Type B pancreatic cell (in vitro differentiated cells): ENCODE measurements at regions not wholly inside any gene's neighbourhood (a gene's known extent, or its start where the extent isn't known, plus 50 kb on each side); places are given as distances from the start of the nearest gene placed in this dataset.

Experiments
- DNase-seq: peaks from one replicate; pipeline ENCODE4 v3.0.0; 2021; ENCODE audit warnings: mixed read lengths; ENCODE audit not compliant: unreplicated experiment; ENCODE audit errors: extremely low spot score
- H3K27ac Mint-ChIP-seq: 2 replicates; pipeline ENCODE4 v1.8.0; 2021; ENCODE audit warnings: mild to moderate bottlenecking, mixed read lengths
- H3K27me3 Mint-ChIP-seq: 2 replicates; pipeline ENCODE4 v1.8.0; 2021; ENCODE audit warnings: mixed read lengths
- H3K36me3 Mint-ChIP-seq: 2 replicates; pipeline ENCODE4 v1.8.0; 2021; ENCODE audit warnings: mixed read lengths
- H3K4me1 Mint-ChIP-seq: one replicate; pipeline ENCODE4 v1.8.0; 2021; ENCODE audit warnings: mixed read lengths; ENCODE audit not compliant: unreplicated experiment
- H3K4me3 Mint-ChIP-seq: 2 replicates; pipeline ENCODE4 v1.8.0; 2021; ENCODE audit warnings: mild to moderate bottlenecking, mixed read lengths
- H3K9me3 Mint-ChIP-seq: 2 replicates; pipeline ENCODE4 v1.8.0; 2021; ENCODE audit warnings: mixed read lengths
- TF ChIP-seq, protein P1 (sequence below): fragments of 200-600 bp; sonication (generic); conservative IDR thresholded peaks from 2 replicates; pipeline ENCODE4 v1.5.0; 2021; ENCODE audit warnings: antibody characterized with exemption, mild to moderate bottlenecking

DNA sequence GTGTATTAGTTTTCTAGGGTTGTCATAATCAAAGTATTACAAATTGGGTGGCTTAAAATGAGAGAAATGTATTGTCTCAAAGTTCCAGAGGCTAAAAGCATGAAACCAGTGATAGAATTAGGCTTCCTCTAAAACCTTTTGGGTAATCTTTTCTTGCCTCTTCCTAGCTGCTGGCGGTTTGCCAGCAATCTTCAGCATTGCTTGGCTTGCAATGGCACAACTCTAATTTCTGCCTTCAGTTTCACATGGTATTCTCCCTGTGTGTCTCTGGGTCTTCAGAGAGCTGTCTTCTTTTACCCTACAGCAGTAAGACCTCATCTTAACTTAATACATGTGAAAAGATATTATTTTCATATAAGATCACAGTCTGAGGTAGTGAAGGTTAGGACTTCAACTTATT lies 479.1 kb upstream of the GJE1 start:
- peaks cover 10% of the 10 kb centered on the region for H3K9me3 Mint-ChIP-seq
- TF ChIP-seq, protein P1, sequence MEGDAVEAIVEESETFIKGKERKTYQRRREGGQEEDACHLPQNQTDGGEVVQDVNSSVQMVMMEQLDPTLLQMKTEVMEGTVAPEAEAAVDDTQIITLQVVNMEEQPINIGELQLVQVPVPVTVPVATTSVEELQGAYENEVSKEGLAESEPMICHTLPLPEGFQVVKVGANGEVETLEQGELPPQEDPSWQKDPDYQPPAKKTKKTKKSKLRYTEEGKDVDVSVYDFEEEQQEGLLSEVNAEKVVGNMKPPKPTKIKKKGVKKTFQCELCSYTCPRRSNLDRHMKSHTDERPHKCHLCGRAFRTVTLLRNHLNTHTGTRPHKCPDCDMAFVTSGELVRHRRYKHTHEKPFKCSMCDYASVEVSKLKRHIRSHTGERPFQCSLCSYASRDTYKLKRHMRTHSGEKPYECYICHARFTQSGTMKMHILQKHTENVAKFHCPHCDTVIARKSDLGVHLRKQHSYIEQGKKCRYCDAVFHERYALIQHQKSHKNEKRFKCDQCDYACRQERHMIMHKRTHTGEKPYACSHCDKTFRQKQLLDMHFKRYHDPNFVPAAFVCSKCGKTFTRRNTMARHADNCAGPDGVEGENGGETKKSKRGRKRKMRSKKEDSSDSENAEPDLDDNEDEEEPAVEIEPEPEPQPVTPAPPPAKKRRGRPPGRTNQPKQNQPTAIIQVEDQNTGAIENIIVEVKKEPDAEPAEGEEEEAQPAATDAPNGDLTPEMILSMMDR, result no peak
- DNase-seq, result no peak
- H3K27me3 Mint-ChIP-seq, result no peaks in the 10 kb centered on the region
- H3K4me1 Mint-ChIP-seq, result no peaks in the 10 kb centered on the region
- no peak overlapping the region for H3K27ac Mint-ChIP-seq
- peaks cover 3% of the 10 kb centered on the region for H3K36me3 Mint-ChIP-seq
- H3K4me3 Mint-ChIP-seq, result no peak overlapping the region

DNA sequence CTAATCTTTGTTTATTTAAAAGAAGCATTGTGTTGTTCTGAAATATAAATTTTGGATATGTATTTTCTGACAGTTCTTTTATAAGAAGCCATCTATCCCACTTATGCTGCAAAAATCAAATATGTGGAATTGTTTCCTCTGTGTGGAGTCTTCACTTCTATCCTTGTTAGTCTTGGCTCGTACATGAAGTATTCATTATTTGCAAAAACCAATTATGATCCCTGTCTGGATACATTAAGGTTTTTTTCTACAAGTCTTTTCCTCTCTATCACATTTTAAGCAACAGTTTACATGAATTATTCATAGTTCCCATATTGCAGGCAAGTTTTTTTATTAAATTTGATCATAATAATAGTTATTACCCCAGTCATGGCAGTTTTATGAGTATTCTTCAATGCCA lies 490.8 kb upstream of the GJE1 start:
- H3K36me3 Mint-ChIP-seq, result no peaks in the 10 kb centered on the region
- H3K27ac Mint-ChIP-seq, result no peak overlapping the region
- DNase-seq, result no peak
- H3K4me3 Mint-ChIP-seq, result no peak overlapping the region
- no peaks in the 10 kb centered on the region for H3K9me3 Mint-ChIP-seq
- TF ChIP-seq, protein P1, result no peak
- no peaks in the 10 kb centered on the region for H3K4me1 Mint-ChIP-seq
- H3K27me3 Mint-ChIP-seq, result no peaks in the 10 kb centered on the region

DNA sequence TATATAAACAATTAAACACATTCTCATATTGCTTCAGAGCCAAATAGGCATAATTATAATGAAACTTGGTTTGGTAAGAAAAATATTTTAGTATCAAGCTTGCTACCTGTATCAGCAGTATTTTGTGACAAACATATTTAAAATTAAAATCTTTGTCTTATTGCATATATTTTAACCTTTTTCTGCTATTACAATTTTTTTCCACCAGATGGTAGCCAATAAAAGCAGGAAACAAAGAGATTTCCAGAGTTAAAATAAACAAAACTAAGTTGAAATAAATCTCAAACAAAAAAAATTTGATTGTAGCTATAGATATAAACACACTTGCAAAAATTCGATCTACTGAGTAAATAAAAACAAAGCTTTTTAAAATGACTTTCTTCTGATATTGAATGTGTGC lies 491.3 kb upstream of the GJE1 start:
- no peaks in the 10 kb centered on the region for H3K27me3 Mint-ChIP-seq

DNA sequence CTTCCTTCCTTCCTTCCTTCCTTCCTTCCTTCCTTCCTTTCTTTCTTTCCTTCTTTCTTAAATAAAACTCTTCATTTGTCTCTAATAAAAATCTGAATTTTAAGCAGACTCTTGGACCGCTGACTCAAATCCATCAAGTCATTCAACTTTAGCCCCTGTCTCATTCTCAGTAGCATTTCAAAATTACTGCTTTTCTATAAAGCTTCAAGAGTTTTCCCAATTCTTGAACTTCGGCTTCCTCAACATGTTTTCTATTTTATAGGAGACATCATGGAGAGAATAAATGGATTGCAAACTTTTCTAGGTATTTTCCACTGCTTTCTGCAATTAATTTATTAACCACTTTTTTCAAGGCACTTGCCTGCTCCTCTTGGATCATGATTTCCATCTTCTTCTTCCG lies 497.1 kb upstream of the GJE1 start:
- Mint-ChIP-seq H3K27me3 (peaks cover 3% of the 10 kb centered on the region), H3K4me1 (no peaks in the 10 kb centered on the region), H3K4me3 (no peak overlapping the region), H3K9me3 (no peaks in the 10 kb centered on the region), H3K27ac (no peak overlapping the region), H3K36me3 (no peaks in the 10 kb centered on the region)
- TF ChIP-seq, protein P1, result no peak
- no peak for DNase-seq

More for the DNA sequence above, 491.3 kb upstream of the GJE1 start:
- no peak for DNase-seq
- Mint-ChIP-seq H3K4me1 (no peaks in the 10 kb centered on the region), H3K27ac (no peak overlapping the region), H3K36me3 (no peaks in the 10 kb centered on the region), H3K9me3 (no peaks in the 10 kb centered on the region), H3K4me3 (no peak overlapping the region)
- TF ChIP-seq, protein P1, result peak; percentile 33

DNA sequence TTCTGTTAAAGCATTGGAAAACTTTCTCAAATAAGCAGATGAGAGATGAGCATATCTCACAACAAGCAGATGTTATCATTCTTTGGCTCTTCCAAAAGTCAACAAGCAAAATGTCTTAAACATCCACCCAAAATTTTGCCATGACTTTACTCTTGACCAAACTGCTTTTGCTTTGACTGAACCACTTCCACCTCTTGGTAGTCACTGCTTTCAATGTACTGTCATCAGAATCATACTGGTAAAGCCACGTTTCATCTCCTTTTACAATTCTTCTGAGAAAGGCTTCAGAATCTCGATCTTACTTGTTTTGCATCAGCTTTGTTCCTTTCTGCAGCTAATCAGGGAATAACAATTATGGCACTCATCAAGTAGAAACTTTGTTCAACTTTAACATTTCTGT lies 498.5 kb upstream of the GJE1 start:
- Mint-ChIP-seq H3K27me3 (peaks cover 3% of the 10 kb centered on the region), H3K36me3 (no peaks in the 10 kb centered on the region), H3K4me3 (no peak overlapping the region), H3K9me3 (no peaks in the 10 kb centered on the region), H3K4me1 (no peaks in the 10 kb centered on the region), H3K27ac (no peak overlapping the region)
- TF ChIP-seq, protein P1, result no peak
- DNase-seq, result no peak

DNA sequence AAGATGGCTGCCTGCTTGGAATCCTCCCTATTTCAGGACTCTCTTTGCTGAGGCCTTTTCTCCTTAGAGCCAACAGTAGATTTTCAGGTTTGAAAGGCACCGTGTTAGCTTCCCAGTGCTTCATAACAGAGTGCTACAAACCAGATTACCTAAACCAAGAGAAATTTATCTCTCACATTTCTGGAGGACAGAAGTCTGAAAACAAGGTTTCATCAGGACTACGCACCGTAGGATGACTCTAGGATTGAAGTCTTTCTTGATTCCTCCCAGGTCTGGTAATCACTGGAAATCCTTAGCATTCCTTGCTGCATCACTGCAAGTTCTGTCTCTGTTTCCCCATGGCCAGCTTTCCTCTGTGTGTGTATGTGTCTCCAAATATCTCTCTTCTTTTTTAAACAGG lies 508.4 kb upstream of the GJE1 start:
- H3K36me3 Mint-ChIP-seq, result no peaks in the 10 kb centered on the region
- no peaks in the 10 kb centered on the region for H3K27me3 Mint-ChIP-seq
- no peak for DNase-seq
- H3K9me3 Mint-ChIP-seq, result no peaks in the 10 kb centered on the region
- no peak overlapping the region for H3K27ac Mint-ChIP-seq
- no peak overlapping the region for H3K4me3 Mint-ChIP-seq
- no peaks in the 10 kb centered on the region for H3K4me1 Mint-ChIP-seq
- TF ChIP-seq, protein P1, result no peak
